ENCODE measurements at regions not wholly inside any gene's neighbourhood (a gene's known extent, or its start where the extent isn't known, plus 50 kb on each side); places are given as distances from the start of the nearest gene placed in this dataset.

GRCh38 chr14:22305607-22306006 lies 283.4 kb downstream of the DAD1 start (continued):
- no peak for TF ChIP-seq REST (IDR thresholded peaks at IDR 0.05; ENCODE audit: low read depth, low read length)
- no peak for TF ChIP-seq ZBTB11 (CRISPR knock-in tag; IDR thresholded peaks at IDR 0.05)
- TF ChIP-seq JUNB (IDR thresholded peaks at IDR 0.05) = peak; percentile 84
- no peak for TF ChIP-seq SIX5 (IDR thresholded peaks at IDR 0.05; ENCODE audit: low read depth, low read length, severe bottlenecking)
- no peak for TF ChIP-seq MYB (IDR thresholded peaks at IDR 0.05; ENCODE audit: borderline replicate concordance, low read depth, low read length)
- no peak for TF ChIP-seq EED (IDR thresholded peaks at IDR 0.05; ENCODE audit: low read depth)
- no peak for TF ChIP-seq SUZ12 (IDR thresholded peaks at IDR 0.05; ENCODE audit: unreplicated experiment)
- TF ChIP-seq PAX8 (IDR thresholded peaks at IDR 0.05) = no peak
- TF ChIP-seq FOS (IDR thresholded peaks at IDR 0.05; ENCODE audit: borderline replicate concordance, extremely low read depth, insufficient read length) = no peak
- TF ChIP-seq CBFB (IDR thresholded peaks at IDR 0.05; ENCODE audit: low read depth) = no peak
- no peak for TF ChIP-seq SPI1 (IDR thresholded peaks at IDR 0.05; ENCODE audit: borderline replicate concordance, insufficient read depth, low read depth, low read length)
- 0 out of 2 replicates have a peak, but pooled peaks have one; percentile 11 for TF ChIP-seq ZNF687 (IDR thresholded peaks at IDR 0.05)
- TF ChIP-seq RBBP5 (conservative IDR thresholded peaks at IDR 0.05) = no peak
- no peak for TF ChIP-seq IKZF1 (conservative IDR thresholded peaks at IDR 0.05)
